Embryonic facial prominence (tissue), 1 donor: ENCODE measurements at regions not wholly inside any gene's neighbourhood (a gene's known extent, or its start where the extent isn't known, plus 50 kb on each side); places are given as distances from the start of the nearest gene placed in this dataset.
"Not testable (repeated sequence)": the region's sequence is repeated elsewhere in the genome, so short reads cannot be mapped to it uniquely, and the experiment has no call there.

Experiments
- DNase-seq: peaks from one replicate; pipeline ENCODE4 v3.0.0-alpha.2; 2016; ENCODE audit errors: extremely low spot score

- DNase-seq = no peak
Measured at GRCh38 chr14:58730792-58731464, 93.2 kb downstream of the DACT1 start.

GRCh38 chr14:58731465-58732293 is 93.9 kb downstream of the DACT1 start:
- no peak for DNase-seq

DNA sequence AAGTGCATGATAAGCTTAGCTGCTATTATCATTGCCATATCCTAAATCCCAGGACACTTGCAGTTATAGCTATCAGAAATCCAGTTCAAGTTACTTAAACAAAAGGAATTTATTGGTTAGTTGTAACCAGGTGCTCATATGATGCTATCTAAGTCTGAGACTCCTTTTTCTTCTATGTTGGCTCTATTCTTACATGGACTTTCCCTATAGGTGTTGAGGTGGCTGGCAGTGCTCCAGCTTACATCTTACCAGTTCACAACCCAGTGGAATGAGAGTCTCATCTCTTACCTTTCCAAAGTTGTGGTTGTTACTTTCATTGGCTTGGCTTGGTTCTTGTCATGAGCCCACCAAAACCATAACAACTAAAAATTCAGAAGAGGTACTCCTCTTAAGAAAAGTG is 94.6 kb downstream of the DACT1 start:
- DNase-seq = no peak

DNA sequence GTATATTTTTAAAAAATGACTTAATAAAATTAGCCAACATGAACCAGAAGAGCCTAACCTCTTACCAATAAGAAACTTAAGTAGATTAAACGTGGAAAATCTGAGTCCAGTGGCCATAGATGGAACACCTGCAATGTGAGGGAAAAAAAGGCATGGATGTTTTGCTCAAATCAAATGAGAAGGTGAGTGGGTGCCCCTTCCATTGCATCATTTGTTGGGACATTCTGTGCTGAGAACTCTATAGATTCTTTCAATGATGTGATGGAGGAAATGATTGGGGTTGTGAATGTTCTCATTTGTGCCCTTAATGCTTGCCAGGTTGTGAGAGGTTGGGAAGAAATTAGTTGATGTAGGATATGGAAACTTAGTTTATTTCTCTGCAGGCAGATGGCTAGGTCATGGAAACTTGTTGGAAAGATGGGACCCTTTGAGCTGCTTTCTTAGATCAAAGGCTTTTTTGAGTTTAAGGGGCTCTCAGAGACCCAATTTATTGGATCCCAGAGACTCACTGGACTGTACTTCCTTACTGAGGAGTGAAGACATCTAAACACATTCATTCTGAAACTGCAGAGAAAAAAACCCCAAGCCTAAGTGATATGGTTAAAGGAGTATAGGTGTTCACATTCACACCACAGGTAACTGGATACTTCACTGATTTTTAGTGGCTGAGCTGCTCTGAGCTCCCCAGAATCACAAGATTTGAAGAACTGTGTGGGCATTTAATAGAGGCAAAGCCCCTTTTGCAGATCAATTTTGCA is 95.9 kb downstream of the DACT1 start:
- no peak for DNase-seq

GRCh38 chr14:58735596-58735995 is 97.8 kb downstream of the DACT1 start:
- no peak for DNase-seq

- no peak for DNase-seq
Measured at GRCh38 chr14:58736606-58737005, 98.8 kb downstream of the DACT1 start.

GRCh38 chr14:58737511-58737910 is 99.7 kb downstream of the DACT1 start:
- DNase-seq = no peak

- DNase-seq = no peak
Measured at GRCh38 chr14:58738189-58738836, 100.6 kb downstream of the DACT1 start.

- no peak for DNase-seq
Measured at GRCh38 chr14:58738876-58739275, 101.1 kb downstream of the DACT1 start.

GRCh38 chr14:58739674-58740073 is 101.9 kb downstream of the DACT1 start:
- DNase-seq = no peak

DNA sequence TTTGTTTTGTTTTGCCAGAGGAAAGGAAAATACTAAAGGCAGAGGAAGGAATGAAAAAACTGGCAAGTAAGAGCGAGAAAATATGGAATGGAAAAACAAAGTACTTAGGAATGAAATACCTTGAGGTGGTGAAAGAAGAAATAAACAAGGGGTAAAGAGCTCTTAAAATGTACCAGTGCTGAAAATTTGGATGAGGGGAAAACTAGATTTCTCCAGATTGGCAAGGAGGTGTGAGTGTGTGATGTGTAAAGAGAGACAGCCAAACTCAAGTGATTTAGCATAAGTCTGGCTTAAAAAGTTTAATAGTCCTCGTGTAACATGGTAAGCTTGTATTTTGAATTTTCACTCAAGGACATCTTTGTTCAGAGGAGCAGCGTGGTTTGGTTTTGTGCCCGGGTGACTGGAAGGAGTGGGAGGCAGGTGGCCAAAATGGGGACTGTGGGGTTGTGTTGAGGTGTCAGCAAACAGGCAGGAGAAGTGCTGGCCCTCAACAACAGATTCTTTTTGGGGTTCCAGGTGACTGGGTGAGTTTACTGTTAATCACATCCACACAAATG is 102.7 kb downstream of the DACT1 start:
- no peak for DNase-seq

DNA sequence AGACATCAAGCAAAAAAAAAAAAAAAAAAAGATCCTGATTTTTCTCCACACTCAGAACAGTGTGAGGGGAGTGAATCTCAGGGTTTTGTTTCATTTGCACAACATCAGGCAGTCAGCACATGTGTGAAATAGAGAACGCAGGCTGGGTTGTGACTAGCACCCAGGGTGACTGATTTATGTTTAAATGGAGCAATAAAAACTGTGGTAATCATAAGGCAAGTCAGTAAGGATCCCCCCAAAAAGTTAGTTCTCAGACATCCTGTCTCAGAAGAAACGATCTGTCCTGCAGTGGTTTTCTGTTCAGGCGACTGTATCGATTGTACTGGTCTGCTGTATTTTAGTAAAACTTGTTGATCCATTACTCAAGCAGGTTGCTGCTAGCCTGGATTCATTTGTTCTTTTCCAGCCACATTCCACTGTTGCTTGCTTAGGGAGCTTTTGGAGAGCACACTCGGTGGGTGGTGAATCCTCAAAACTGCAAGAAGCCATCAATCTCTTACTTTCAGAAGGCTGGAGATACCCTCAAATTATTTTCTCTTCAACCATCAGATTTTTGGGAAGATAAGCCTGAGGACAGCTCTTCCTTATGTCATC is 107.1 kb downstream of the DACT1 start:
- DNase-seq = no peak

DNA sequence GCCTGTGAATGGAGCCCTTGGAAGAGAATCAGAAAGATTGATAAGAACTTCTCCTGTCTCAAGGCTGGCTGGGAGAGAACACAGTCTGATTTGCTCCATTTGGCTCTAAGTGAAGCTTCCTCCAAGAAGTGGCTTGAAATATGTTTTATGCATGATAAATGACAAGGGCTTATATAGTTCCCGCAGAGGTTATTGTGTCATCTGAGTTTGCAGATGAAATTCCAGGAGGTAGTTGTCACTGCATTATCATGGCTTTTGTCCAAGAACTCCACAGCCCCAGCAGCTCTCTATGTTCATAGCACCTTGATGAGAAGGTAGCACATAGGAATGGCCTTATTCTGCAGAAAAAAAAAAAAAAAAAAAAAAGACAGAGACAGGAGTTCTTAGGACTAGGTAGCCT is 108.5 kb downstream of the DACT1 start:
- no peak for DNase-seq

- DNase-seq = no peak
Measured at GRCh38 chr14:58746701-58747100, 108.9 kb downstream of the DACT1 start.

- DNase-seq = no peak
Measured at GRCh38 chr14:58747181-58747580, 109.4 kb downstream of the DACT1 start.

DNA sequence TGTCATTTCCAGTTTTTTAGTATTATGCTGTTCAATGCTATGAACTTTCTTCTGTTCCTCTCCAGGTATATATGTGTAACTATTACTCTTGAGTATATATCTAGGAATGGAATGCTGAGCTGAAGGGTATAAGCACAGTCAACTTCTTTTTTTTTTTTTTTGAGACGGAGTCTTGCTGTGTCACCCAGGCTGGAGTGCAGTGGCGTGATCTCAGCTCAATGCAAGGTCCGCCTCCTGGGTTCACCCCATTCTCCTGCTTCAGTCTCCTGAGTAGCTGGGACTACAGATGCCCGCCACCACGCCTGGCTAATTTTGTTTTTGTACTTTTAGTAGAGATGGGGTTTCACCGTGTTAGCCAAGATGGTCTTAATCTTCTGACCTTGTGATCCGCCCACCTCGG is 110.5 kb downstream of the DACT1 start:
- DNase-seq = not testable (repeated sequence)

DNA sequence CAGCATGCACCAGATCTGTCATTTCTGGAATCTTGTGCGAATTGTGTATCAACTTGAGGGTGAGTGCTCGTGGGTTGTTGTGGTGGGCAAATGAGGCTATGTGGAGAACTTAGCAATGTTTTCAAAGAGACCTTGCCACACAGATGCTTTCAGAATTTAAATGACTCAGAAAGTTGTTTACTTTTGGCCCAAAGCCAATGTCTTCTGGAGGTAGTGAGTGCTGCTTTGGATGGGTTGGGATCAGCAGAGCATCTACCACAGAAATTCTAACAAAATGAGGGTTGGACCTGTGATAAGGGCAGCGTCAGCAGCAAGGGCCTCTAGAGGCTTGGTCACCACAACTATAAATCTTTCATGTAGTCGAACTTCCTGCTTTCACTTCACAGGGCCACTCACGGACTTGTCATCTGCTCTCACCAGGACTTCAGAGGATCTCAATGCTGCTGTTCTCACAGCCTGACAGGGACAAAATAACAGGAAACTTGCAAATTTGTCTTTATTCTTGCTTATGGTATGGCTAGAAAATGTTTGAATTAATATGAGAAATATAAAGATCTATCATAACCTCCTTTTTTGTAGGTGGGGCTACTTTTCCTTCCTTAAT is 111.4 kb downstream of the DACT1 start:
- DNase-seq = no peak

GRCh38 chr14:58750321-58751269 is 112.8 kb downstream of the DACT1 start:
- no peak for DNase-seq

DNA sequence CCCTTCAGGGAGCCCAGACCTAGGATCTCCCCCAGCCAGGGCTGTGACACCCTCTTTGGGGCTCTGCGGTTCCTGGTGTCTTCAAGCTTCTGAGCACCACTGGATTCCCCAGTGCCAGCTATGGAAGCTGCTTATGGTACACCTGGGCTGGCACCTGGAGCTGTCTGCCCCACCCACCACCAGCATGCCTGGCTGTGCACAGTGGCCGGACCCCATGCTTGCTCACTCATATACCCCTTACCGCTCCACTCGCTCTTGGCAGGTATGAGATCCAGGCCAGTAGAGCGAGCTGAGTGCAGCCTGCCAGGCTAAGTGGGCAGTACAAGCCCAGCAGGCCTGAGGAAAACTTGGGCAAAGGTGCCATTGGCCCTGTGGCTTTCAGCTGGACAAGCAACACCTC is 114.0 kb downstream of the DACT1 start:
- DNase-seq = no peak

GRCh38 chr14:58752289-58752688 is 114.5 kb downstream of the DACT1 start:
- DNase-seq = no peak
